Fibroblast of villous mesenchyme (primary cell): ENCODE measurements at regions not wholly inside any gene's neighbourhood (a gene's known extent, or its start where the extent isn't known, plus 50 kb on each side); places are given as distances from the start of the nearest gene placed in this dataset.

Experiments
- DNase-seq: peaks from one replicate; pipeline ENCODE4 v3.0.0-alpha.2; 2010; ENCODE audit warnings: low read depth
- H3K4me3 ChIP-seq: 2 replicates; pipeline ENCODE4 v1.5.1; 2011; ENCODE audit warnings: low read depth, mild to moderate bottlenecking, low read length
- CTCF ChIP-seq: IDR thresholded peaks from 2 replicates; pipeline ENCODE4 v1.5.1; 2012; ENCODE audit warnings: low read depth, mild to moderate bottlenecking, low read length; ENCODE audit not compliant: insufficient read depth

GRCh38 chr5:155746367-155747038, 580.5 kb upstream of the SGCD start:
- H3K4me3 ChIP-seq = no peak overlapping the region
- no peak for DNase-seq
- TF ChIP-seq CTCF = no peak

- no peak overlapping the region for H3K4me3 ChIP-seq
- no peak for DNase-seq
- no peak for TF ChIP-seq CTCF
Observed at GRCh38 chr5:155750101-155750500, 576.9 kb upstream of the SGCD start.

GRCh38 chr5:155750571-155750970, 576.4 kb upstream of the SGCD start:
- H3K4me3 ChIP-seq = no peak overlapping the region
- no peak for TF ChIP-seq CTCF
- DNase-seq = no peak

- DNase-seq = no peak
- H3K4me3 ChIP-seq = no peak overlapping the region
- no peak for TF ChIP-seq CTCF
Observed at GRCh38 chr5:155753943-155754581, 572.9 kb upstream of the SGCD start.

- no peak for TF ChIP-seq CTCF
- H3K4me3 ChIP-seq = no peak overlapping the region
- no peak for DNase-seq
Observed at GRCh38 chr5:155759252-155759651, 567.7 kb upstream of the SGCD start.

GRCh38 chr5:155759984-155760383, 567.0 kb upstream of the SGCD start:
- TF ChIP-seq CTCF = no peak
- DNase-seq = no peak
- H3K4me3 ChIP-seq = no peak overlapping the region
